Activated CD8-positive, alpha-beta memory T cell treated with anti-CD3 and anti-CD28 coated beads, Interleukin-2, amount 50 U/mL, for 48 hours (primary cell): ENCODE measurements at regions not wholly inside any gene's neighbourhood (a gene's known extent, or its start where the extent isn't known, plus 50 kb on each side); places are given as distances from the start of the nearest gene placed in this dataset.
A peak's percentile ranks its signal among the peaks of the same experiment; 100 is the strongest.

Experiments
- DNase-seq: peaks from one replicate; pipeline ENCODE4 v3.0.0-alpha.2; 2020

DNA sequence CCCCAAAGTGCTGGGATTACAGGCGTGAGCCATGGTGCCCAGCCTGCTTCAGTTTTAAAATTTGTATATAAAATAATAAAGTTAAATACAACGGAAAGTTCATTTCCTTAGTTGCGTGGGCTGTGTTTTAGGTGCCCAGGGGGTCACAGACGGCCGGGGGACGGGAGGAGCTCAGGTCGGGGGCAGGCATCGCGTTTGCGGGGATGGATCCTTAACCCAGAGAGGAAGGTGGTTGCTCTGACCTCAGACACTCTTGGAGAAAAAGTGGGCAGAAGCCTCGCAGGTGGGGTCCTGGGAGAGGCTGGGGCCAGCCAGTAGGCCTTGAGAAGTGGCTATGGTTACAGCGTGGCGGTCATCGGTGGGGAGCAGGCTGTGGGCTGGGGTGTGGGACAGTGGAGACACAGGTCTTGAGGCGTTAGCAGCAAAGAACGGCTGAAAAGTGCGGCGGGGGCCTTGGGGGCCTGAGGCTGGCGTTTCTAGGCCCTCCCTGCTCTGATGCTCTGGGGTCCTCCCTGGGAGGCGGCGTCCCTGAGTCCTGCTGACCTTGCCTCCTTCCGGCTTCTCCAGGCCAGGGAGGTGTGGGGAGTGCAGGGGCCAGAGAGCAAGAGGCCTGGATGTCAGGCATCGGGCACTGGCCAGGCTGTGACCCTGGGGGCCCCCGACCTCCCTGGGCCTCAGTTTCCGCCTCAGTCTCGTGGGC lies 54.4 kb downstream of the UNCX start:
- DNase-seq = no peak

DNA sequence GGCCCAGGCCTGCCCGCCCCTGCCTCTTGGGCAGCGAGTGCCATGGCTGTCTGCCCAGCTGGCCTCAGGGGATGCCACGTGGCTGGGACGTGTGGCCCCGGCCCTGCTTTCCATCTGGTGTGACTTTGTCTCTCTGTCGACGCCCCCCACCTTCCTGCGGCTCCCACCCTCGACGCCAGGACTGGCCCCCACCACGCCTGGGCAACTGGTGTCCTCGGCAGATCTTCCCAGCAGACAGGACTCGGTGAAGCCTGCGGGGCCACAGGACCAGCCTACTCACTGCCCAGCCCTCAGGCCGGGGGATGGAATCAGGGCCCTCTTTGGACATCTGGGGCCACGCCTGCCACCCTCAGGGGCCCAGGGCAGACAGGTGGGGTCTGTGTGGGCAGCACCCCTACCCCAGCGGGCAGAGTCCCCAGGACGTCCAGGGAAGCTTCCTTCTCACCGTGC lies 55.1 kb downstream of the UNCX start:
- DNase-seq = no peak

DNA sequence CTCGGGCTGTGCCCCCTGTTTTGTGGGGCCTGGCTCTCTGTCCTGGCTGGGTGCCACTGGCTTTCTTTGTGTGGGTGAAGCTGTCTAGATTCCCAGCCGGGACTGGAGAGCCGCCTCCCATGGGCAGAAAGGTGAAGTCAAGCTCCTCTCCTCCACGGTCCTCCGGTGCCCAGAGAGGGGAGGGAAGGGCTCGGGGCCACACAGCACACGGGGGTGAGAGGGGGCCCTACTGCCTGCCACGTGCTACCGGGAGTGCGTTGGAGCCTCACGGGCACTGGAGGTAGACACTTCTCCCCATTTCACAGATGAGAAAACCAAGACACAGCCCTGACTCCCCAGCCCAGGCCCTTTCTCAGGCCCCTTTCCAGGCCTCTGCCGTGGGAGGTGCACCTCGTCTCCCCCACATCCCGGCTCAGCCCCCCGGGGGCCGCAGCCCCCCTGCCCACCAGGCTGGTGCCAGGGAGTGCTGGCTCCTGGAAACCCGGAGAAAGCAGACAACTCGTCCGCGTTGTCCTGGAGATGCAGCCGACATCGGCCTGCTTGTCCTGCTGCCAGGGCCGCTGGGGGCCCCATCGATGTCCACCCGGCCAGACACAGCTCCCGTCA lies 55.8 kb downstream of the UNCX start:
- DNase-seq = no peak

DNA sequence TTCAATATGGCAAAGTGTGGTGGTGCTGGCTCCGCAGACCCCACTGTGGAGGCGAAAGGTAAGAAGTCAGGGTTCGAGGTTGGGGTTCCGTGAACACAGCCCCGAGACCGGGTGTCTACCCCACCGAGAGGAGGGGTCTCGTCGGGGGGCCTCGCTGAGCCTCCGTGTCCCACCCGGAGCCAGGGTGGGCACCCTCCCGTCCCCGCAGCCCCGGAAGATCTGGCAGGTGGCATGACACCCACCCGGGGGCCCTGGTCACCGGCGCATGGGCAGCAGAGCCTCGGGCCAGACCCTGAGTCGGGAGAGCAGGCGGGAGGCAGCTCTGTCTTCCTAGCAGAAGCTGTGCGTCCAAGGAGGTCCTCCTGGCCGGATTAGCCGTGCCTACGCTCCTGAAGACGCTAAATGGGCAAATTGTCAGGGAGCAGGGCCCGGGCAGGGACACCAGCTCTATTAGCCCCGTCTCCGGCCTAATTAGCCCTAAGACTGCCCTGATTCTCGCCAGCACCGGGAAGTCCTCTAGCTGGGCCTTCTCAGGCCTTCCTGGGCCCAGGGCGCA lies 56.4 kb downstream of the UNCX start:
- no peak for DNase-seq

DNA sequence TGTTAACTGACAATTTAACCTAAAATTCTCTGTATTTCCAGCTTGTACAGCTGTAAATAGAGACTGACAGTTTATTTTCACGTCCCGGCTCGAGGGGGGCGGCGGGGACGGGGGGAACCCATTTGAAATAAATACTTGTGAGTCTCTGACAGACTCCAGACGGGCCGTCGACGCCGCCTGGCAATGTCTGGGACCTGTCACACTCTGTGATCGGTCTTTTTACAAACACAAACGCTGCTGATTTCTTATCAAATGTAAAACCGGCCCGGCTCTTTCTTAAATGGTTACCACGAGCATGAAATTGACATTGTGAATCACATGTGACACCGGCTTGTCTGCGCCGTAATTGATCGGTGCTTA lies 57.0 kb downstream of the UNCX start:
- no peak for DNase-seq

DNA sequence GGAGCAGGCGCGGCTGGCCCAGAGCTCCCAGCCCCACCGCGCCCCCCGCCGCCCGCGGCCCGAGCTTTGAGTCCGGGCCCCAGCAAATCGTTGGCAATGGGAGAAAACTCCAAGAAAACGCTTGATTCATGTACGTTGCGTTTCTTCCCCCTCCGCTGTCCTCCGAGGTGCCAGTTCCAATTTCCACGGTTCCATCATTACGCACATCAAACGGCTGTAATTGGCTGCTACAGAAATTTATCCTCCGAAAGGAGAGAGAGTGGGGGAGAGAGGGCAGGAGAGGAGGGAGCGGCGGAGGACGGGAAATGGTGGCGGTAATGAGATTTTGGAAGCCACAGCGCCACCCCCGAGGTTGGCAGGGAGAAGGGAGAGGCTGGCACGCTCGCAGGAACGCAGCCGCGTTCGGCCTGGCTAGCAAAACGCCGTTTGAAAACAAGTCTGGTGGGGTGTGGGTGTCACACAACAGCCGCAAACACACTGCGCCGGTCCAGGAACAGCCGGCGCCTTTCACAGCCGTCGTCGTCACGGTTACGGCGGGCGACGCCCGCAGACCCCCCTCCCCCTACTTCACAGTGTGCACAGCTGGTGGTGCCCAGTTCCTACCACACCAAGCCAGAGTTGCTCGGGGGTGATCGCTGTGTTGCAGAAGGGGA lies 57.5 kb downstream of the UNCX start:
- DNase-seq = peak; percentile 56

DNA sequence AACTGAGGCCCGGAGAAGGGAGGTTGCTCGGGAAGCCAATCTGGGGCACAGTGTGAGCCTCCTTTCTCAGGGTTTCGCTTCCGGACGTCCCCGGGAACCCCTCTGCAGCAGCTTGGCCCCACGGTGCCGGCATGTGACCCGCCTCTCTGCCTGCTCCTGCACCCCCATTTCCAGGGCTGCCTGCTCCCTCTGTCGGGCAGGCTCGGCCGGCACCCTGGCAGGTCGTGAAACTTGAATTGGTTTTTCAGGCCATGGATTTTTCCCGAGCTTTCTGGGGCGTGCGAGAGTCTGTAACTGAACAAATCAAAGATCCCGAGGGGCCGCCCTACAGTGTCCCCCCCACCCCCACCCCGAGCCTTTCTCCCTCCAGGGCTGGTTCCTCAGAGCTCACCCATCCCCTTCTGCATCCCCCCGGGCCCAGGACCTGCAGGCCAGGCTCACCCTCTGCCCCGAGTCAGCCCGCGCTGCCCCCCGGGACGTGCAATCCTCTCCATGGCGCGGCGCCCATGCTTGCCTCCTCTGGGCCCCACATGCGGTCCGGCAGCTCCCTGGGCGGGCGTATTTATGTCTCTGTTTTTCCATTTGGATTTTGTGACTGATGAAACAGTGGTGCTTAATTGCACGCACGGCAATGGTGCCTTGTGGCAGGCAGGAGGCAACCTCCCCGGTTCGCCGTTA lies 58.1 kb downstream of the UNCX start:
- no peak for DNase-seq

DNA sequence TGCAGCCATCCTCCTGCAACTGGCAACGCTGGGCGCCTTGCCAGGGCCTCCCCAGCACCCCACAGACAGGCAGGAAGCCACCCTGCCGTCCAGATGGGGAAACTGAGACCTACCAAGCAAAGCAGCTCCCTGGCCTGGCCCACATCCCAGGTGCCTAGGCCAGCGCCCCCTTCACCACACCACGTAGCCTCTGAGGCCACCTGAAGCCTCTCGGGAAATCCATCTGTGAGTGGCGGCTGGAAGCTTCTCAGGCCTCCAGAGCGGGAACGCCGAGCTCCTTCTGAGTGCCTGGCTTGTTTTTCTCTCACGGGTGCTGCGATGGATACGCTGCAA lies 58.7 kb downstream of the UNCX start:
- DNase-seq = no peak

DNA sequence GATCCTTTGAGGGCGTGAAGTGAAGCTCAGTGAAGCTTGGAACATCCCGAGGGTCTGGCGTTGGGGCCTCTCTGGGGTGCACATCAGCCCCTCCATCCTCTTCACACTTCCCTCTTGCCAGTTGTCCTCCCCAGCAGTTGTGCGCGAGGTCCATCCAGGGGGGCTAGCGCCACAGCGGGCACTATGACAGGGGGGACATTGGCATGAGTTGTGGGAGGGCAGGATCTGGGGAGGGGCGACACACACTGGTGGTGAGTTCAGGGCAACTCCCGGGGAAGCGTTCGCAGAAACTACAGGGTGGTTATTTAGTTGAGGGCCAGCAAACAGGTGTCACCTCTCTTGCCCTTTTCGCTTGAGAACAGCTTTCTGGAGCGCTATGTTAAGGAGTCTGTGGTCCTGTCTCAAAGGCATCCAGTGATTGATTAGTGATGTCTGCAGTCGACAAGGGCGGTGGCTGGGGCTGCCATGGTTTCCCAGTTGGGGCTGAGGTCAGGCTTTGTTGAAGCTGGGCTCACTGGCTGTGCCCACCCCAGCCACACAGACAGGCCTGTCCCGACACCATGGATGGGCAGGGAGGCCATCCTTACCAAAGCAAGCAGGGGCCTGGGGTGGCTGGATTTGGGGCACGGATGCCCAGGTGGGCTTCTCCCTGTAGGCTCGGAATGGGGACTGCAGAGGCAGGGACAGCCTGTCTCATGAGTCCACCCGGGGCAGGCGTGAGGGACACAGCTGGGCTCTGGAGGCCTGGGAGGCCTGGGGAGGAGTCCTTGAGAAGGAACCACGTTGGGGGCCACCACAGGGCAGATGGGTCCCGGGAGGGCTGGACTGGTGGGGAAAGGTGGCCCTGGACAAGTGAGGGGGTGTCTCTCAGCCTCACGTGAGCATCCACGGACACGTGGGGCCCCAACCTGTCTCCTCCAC lies 59.4 kb downstream of the UNCX start:
- no peak for DNase-seq

DNA sequence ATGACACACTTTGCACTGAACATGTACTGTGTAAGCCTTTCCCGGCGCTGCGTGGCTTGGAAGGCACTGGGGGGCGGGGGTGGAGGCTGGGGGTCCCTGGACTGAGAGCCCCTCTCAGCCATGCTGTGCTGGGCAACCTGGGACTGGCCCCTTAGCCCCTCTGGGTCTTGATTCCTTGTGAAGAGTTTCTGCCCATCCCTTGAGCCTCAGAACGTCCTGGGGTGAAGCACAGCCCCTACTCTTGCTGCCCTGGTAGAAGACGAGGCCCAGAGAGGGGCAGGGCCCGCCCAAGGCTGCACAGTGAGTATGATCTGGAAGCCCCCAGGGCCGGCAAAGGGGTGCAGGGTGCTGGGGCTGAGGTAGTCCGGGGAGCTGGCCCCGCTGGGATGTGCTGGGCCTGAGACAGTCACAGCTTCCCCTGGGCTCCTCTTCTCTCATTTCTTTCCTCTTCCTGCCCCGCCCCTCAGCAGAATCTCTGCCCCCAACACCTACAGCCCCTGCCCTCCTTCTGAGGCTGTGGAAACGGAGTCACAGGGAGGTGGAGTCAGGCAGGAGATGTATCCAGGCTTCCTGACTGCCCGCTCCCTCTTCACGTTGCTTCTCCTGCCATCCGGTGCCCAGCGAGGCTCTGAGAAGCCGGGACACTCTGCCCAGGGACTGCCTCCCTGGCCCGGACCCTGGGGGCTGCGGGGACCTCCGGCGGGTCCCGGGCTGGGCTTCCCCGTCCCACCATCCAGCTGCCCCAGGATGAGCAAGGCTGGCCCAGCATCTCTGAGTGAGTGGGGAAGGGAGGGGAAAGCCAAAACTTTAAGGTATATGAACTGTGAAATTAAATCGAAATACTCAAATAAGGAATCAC lies 60.5 kb downstream of the UNCX start:
- no peak for DNase-seq

DNA sequence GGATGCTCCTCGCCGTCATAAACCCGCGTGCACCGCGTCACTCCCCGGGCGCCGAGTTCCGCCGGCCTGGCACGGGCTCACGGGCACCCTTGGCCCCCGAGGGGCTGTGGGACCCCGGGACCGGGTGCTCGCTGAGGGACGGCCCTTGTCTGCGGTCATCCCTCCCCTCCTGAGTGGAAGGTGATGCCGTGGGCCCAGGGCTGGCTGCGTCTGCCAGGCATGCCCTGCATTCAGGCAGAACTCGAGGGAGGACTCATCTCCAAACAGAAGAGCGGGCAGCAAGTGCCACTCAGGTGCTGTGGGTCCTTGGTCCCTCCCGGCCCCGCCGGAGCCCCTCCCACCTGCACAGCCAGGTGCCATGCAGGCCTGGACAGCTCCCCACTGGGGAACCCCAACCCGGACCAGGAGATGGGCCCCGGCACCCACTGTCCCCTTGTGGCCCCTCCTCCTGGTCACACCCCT lies 61.3 kb downstream of the UNCX start:
- DNase-seq = no peak

DNA sequence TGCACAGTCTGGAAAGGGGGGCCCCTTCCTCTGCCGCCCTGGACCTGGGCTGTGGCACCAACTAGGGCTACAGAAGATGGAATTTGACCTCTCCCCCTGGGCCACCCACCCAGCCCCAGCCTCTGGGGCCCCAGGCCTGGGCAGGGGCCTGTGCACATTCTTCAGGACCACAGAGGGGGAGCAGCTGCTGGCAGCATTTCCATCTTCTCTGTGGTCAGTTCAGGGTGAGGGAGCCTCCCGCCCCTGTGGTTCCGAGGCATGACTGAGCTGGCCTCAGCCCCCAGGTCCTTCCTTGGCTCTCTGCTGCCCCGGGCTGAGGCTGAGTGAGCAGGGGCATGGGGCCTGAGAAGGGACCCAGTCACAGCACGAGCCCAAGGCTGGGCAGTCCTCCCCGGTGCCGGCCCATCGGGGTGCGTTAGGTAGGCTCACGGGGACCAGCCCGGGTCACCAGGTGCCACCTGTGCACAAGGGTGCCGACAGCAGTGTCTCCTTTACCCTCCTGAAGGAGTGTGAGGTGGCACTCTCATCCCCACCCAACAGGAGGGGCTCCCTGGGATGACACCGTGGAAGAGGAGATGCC lies 63.2 kb downstream of the UNCX start:
- no peak for DNase-seq

DNA sequence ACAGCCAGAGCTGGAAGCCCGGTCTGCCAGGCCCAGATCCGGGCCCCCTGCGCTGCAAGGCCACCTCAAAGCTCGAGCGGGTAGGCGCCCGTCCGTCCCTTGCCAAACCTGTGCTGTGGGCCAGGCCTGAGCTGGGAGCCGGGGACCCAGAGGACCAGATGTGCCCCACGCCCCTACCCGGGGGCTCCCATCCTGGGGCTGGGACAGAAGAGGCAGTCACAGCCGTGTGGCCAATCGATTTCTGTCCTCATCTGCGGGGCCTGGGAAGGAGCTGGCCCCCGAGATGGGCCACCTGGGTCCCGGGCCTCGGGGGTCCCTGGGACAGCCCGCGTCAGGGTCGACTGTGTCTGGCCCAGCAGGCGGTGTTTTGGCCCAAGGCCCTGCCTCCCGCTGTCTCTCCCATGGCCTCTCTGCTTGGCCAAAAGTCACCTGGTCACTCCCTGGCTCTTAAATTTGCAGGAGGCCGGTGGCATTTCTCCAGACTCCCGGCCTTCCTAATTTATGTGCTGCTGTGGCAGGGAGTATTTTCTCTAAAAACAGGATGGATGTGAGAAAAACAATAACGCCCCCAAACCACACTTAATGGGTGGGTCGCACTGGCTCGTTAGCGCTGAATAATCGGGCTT lies 63.8 kb downstream of the UNCX start:
- DNase-seq = no peak

DNA sequence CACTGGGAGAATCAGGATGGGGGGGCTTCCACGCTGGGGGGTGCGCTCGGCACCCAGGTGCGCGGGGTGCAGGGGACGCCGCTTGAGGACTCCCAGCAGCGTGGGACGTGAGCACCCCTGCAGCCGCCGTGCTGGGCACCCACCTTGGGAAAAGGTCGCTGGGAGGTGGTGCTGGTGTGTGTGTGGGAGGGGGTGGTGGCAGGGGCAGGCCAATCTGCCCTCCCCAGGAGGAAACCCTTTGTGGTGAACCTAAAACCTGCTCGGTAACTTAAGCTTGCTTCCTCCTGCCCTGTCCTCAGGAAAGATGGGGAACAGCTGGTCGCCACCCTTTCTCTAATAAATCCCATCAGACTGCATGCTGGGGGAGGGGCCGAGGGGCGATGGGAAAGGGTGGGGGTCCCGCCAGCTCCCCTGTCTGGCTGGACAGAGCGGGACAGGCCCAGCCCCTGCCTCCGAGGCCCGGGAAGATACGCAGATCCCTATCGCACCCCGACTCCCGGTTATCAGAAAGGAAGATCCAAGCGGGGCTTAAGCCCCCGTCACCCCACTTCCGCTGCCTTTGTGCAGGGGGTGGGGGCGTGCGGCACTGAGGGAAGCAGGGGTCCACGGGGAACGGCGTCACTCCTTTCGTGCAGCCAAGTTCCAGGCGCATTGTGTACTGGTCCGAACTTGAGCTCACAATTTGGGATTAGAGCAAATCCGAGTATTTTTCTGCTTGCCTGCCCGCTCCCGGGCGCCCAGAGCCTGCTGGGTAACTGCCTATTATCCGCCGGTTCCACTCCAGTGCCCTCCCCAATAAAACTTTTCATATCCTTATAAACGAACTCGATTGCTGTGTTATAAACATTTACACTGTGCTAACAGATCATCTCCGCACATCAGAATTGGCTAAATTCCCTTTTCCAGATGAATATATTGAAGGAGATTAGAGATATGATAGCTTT lies 64.6 kb downstream of the UNCX start:
- DNase-seq = no peak

DNA sequence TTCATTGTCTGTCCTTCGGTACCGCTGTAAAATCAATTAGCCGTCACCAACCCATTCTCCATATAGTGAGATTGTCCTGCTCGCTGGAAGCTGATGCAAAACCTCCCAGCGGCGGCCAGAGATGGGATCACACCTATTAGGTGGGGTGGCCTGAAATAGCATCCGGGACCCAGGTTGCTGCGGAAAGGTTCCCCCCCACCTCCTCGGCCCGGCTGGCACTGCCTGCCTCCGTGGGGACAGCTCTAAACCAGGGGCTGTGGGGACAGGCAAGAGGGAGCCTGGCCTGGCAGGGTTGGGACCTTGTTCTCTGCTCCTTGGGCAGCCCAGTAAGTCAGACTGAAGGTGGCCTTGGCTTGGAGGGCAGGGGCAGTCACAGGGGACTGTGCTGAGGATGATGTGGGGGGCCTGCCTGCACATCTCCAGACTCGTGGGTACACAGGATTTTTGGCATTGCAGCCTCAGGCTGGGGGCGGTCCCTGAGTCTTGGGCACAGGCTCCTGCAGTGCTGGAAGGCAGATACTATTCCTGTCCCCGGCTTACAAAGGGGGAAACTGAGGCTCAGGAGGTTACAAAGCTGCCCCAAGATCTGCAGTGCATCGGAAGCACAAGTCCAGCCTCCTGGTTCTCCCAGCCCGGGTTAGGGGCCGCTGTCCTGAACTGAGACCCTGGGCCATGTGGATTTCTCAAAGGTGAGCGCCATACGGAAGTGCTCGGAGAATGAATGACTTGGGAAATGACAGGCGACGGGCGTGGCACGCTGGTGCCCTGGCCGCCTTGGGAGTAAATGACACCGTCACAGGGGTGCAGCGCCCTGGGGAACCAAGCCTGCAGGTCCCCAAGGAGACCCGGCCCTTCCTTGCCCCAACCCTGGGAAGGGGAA lies 65.6 kb downstream of the UNCX start:
- DNase-seq = no peak

DNA sequence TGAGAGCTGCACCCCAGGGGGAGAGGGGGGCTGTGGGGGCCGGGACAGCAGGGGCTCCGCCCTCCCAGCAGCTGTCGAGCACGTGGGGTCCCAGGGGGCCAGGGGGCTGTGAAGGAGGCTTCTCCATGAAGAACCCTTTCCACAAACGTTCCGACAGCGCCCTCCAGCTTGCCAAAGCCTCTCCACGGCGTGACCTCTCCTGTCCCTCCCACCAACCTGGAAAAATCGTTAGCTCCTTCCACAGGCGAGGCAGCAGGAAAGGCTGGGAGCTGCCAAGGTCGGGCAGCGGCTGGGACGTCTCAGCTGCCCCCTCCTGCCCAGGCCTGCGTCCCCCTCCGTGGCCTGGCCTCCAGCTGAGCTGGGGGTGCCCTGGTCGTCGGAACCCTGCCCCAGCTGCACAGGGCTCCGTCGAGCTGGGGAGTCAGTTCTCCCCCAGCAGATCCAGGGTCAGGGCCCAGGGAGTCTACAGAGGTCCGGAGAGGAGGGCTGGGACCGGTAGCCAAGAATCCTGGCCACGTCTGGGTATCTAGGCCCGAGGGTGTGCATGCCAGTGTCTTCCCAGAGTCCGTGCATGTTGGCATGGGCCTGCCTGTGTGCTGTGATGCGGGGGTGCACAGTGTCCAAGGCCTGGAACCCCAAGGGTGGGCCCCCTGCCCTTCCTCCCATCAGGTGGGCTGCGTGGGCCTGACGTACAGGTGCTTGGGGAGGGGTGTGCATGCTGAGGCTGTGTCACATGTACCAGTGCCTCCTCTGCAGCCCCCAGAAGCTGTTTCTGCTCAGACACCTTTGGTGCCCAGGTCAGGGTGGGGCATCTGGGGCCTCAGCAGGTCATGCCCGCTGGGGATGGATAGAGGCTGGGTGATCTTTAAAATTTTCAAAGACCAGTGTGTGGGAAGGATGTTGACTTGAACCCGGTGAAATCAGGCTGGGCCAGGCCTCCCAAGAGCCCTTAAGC lies 66.5 kb downstream of the UNCX start:
- DNase-seq = no peak

DNA sequence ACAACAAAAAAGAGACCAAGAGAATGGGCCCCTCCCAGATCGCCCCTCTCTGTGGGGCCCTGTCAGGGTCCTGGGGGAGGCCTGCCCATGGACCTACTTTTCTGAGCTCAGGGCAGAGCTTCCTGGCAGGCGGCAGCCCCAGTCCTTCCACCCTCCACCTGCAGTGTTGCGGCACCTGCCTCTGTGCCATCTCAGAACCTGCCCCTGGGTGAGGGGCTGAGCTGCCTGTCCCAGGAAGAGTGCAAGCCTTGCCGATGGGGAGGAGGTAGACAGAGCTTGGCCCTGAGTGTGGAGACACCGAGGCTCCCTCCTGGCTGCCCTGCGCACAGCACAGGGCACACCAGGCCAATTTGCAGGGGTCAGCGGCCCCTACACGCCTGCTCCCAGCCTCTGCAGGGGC lies 67.5 kb downstream of the UNCX start:
- no peak for DNase-seq
